Amygdala (tissue), 56 donors: ENCODE measurements at regions not wholly inside any gene's neighbourhood (a gene's known extent, or its start where the extent isn't known, plus 50 kb on each side); places are given as distances from the start of the nearest gene placed in this dataset.
A peak's percentile ranks its signal among the peaks of the same experiment; 100 is the strongest.

Experiments used
- DNase-seq, 56 donors: peaks; one replicate each; lab custom pipeline; 2025; lab: John Stamatoyannopoulos, UW

DNA sequence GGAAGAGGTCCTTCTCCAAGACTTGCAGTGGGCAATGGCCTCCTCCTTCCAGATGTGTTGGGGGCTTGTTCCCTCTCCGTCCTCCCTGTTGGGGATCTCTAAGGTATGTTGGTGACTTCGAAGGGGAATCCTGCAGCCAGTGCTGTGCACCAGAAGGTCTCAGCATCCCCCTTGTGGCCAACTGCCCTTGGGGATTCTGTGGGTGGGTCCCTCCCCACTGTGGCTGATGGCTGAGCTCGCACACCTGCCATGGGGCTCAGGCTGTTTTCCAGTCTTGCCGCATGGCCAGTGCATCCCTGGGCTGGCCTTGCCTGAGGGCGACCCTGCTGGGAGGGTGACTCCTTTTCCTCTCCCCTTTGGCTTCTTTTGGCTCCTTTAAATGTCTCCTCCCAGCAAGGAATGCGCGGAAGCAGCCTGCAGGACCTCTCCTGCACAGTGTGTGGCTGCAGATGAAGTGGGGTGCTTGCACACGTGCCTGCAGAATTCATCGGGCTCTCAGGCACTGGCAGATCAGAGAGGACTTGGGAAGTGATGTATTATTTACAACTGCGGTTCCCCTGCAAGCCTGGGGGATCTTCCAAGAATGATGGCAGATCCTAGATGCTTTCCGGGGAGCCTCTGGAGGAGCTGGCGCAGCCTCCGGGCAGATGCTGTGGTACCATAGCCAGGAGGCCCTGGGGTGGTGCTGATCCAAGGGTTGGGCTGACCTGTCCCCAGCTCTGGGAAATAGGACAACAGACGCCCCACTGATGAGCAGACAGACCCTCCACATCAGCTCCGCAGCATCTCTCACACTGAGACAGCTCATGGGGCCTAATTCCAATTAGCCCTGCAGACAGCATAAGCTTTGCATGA, 410.0 kb downstream of the TCERG1L start:
- DNase-seq, result no peak

DNA sequence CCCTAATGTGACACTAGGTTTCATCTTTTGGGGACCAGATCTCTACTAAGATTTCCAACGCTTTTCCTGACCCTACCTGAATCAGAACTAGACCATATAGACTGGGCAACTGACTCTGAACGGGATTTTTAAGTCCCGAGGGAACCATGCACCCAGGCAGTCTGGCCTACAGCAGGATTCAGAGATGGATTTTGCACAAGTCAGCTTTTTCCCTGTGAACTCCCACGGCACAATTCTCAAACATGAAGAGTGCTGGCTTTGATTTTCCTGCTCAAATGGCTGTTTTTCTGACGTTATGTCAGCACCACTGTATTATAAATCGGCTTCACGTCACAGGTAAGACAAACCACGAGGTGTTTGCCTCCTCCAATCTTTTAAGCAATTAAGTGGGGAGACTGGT, 409.1 kb downstream of the TCERG1L start:
- no peak for DNase-seq

- DNase-seq, result no peak
These were observed 408.6 kb downstream of the TCERG1L start for GRCh38 chr10:130902929-130903328.

DNA sequence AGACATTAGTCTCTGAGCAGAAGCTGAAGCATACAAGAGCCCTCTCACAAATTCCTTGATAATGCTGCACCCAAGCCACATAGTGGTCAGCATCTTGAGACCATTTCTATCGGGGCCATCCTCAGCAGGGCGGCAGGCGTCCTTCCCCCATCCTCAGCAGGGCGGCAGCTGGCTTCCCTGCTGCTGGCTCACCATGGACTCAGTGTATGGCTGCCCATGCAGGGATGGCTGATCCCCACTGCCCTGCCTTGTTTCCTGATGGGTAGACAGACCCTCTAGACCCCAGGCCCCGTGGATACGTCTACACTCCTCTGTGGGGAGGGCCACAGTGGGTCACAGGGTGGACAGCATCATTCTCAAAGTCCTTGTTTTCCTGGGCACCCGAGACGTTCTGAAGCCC, 406.8 kb downstream of the TCERG1L start:
- DNase-seq, result no peak

DNA sequence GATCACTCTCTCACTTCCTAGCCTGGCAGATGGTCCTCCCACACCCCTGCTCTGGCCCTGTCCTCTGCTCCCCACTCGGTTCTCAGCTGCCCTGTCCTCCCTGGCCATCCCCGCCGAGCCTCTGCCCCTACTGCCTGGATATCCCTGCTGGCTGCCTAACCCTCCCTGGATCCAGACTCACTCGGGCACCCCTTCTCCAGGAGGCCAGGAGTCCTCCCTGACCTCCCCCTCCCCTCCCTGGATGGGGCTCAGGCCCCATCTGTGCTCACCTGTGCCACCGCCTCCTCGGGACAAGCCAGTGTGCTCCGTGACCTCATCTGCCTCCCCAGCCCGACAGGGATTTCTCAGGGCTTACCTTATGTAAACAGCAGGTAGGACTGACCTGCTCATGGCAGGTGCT, 406.1 kb downstream of the TCERG1L start:
- no peak for DNase-seq

DNA sequence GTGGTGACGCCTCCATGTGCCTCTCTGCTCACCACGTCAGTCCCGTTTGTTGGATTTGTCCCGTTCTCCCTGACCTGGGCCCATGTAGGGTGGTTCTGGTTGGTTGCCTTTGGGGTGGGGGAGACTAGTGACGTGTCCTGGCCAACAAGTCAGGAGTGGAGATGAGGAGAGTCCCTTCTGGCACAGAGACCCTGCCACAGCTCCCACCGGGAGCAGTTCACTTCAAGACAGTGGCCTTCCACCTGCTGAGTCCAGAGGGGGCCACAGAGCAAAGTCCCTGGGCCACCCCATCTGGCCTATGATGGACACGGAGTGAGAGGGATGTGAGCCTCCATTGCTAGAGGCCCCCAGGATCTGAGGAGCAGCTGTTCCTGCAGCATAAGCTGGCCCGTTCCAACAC, 405.6 kb downstream of the TCERG1L start:
- no peak for DNase-seq

GRCh38 chr10:130910848-130911247, 400.7 kb downstream of the TCERG1L start:
- DNase-seq, result no peak

DNA sequence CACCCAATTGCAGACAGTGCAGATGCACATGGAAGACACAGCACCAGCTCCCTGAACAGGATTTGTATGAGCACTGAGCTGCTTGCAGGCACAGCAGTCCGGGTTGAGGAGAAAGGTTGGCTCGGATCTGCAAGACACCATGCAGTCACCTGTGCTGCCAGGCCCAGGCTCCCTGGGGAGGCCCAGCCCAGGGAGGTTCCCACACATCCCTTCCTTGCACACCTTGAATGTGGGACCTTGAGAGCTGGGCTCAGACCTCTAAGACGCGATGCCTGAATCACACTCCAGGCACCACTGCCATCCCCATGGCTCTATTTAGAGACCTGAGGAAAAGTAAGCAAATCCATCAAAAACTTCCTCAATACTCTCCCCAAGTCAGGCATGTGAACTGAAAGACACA, 397.7 kb downstream of the TCERG1L start:
- DNase-seq, result no peak

GRCh38 chr10:130914367-130914766, 397.2 kb downstream of the TCERG1L start:
- DNase-seq, result no peak

DNA sequence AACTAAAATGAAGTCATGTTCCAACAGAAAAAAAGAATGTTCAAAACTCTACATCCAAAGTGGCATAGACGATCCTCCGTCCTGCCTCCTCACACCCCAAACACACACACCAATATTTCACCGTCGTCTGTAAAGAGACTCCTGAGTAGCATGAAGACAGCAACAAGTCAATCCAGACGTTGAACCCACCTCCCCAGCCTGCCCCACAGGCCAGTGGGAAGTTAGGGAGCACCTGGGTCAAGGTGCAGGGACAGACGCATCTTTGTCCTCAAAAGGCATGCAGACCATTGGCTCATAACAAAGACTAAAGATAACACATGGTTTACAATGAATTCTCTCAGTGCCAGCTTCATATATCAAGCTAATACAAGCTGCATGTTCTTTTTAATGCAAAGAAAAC, 396.5 kb downstream of the TCERG1L start:
- no peak for DNase-seq

DNA sequence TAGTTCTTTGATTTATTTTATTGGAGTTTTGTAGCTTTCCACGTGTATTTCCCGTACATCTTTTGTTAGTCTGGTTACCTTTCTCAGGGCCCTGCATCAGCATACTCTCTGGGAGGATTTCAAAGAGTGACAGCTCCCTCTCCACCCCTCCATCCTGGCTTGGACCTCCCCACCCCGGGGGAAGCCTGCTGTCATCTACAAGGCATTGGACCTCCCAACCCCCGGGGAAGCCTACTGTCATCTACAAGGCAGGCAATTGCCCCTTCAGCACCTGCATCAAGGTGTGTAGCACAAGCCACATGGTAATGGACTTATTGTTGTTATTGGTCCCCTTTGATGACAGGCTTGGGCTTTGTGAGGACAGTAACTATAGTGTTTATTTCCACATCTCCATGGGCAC, 390.1 kb downstream of the TCERG1L start:
- no peak for DNase-seq

GRCh38 chr10:130921911-130922440, 389.5 kb downstream of the TCERG1L start:
- DNase-seq, result no peak

- DNase-seq, result peak in 1 of 56 donors; percentile 7
These were observed 387.9 kb downstream of the TCERG1L start for GRCh38 chr10:130923596-130923995.

GRCh38 chr10:130924138-130924819, 387.2 kb downstream of the TCERG1L start:
- peak in 1 of 56 donors; percentile 8 for DNase-seq

DNA sequence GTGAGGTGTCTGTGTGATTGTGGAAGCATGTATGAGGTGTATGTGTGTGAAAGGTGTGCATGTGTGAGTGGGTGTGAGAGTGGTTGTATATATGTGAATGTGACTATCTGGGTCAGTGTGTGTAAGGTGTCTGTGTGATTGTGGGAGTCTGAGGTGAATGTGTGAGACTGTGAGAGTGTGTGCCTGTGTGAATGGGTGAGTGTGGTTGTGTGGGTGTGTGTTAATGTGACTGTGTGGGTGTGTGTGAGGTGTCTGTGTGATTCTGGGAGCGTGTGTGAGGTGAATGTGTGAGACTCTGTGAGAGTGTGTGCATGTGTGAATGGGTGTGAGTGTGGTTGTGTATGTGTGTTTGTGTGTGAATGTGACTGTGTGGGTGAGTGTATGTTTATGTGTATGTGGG, 385.1 kb downstream of the TCERG1L start:
- DNase-seq, result no peak

DNA sequence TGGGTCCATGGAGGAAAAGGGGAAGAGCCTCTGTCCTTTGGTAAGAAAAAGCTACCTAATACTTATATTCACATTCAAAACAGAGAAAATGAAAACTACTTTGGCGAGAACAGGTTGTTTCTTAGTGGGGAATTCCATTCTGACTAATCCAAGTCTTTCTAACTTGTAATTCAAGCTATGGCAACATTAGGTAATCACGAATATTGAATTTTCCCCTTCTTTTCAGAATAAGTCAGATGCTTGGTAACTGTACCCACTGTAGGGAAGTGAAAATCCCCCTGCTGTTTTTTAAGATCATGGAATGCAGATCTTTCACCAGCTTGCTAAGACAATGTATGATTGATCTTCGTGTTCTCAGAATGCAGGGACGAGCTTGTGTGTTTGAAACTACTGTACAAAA, 384.4 kb downstream of the TCERG1L start:
- DNase-seq, result no peak

DNA sequence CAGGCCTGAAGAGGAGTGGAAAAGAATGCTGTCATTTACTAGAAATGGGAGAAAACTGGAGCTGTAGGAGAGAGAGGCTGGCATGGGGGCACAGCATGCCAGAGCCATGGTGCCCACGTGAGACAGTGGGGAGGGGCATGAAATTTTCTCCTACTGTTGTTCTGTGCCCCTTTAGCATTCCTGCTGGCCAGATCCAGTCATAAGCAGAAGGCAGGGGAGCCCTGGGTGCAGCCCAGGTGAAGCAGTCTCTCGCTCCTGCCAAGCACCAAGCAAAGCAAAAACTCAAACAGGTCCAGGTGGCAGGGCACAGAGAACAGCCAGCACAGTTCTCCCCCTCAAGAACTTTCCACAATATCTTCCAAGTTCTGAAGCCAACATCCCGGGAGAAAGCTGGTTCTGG, 383.2 kb downstream of the TCERG1L start:
- no peak for DNase-seq

- DNase-seq, result no peak
These were observed 381.8 kb downstream of the TCERG1L start for GRCh38 chr10:130929422-130930325.

- DNase-seq, result no peak
These were observed 380.7 kb downstream of the TCERG1L start for GRCh38 chr10:130930821-130931220.

DNA sequence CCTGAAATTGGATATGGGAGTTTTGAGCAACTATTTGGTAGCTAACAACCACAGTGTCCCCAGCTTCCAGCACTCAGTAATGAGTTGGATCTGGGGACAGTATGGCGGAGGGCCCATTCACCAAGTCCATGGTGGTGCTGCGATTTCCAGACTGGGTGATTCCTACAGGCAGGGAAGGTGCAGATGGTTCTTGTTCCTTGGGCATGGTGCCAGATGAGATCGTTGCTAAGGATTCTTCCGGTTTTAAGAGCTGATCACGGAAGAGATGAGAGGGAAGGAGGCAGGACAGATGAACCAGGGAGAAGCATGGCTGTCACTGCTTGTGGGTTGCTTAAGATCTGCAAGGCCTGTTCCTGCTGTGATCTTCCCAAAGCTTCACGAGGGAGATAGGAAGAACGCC, 380.3 kb downstream of the TCERG1L start:
- peak in 1 of 56 donors; percentile 1 for DNase-seq
